Common myeloid progenitor, CD34-positive (primary cell): ENCODE measurements at regions not wholly inside any gene's neighbourhood (a gene's known extent, or its start where the extent isn't known, plus 50 kb on each side); places are given as distances from the start of the nearest gene placed in this dataset.

ENCODE experiments used
- CTCF ChIA-PET: fragments of 350-600 bp; sonication (Branson Sonifier 250); formaldehyde crosslinking; loops from one replicate; lab custom pipeline; 2021; ENCODE audit warnings: antibody characterized with exemption; lab: Charles Lee
- POLR2A ChIA-PET: fragments of 350-600 bp; sonication (Branson Sonifier 250); formaldehyde crosslinking; loops from one replicate; lab custom pipeline; 2021; ENCODE audit warnings: antibody characterized with exemption; lab: Charles Lee
- DNase-seq, 3 donors: peaks; one replicate each; pipeline versions ENCODE4 v3.0.0 to v3.0.0-alpha.2; 2013
- H3K27ac ChIP-seq, 2 experiments: 1 replicate in 1 of 2; 2 replicates in 1 of 2; pipeline ENCODE4 v1.7.0; 2013; ENCODE audit warnings: inconsistent platforms in 2 of 2, low read length in 2 of 2, mild to moderate bottlenecking in 2 of 2, low read depth in 1 of 2, moderate library complexity in 1 of 2; ENCODE audit not compliant: severe bottlenecking in 2 of 2, insufficient read depth in 1 of 2, poor library complexity in 1 of 2
- H3K27me3 ChIP-seq, 5 experiments: replicated peaks in 2 of 5; 1 replicate in 3 of 5; 2 replicates in 2 of 5; pipeline versions ENCODE4 v1.6.1 to v1.7.0; 2013; ENCODE audit warnings: low read length in 4 of 5, mild to moderate bottlenecking in 2 of 5, moderate library complexity in 2 of 5, inconsistent platforms in 1 of 5; ENCODE audit not compliant: insufficient read depth in 5 of 5, control insufficient read depth in 4 of 5
- H3K36me3 ChIP-seq, 4 experiments: 1 replicate in 2 of 4; 2 replicates in 2 of 4; pipeline versions ENCODE4 v1.6.1 to v1.7.0; 2013; ENCODE audit warnings: low read length in 3 of 4, control low read depth in 1 of 4, mild to moderate bottlenecking in 1 of 4; ENCODE audit not compliant: control insufficient read depth in 4 of 4, insufficient read depth in 4 of 4
- H3K4me1 ChIP-seq, 4 experiments: 1 replicate in 3 of 4; 2 replicates in 1 of 4; pipeline versions ENCODE4 v1.6.1 to v1.7.1; 2013; ENCODE audit warnings: low read length in 3 of 4, mild to moderate bottlenecking in 3 of 4, control low read depth in 1 of 4, inconsistent platforms in 1 of 4, moderate library complexity in 1 of 4; ENCODE audit not compliant: control insufficient read depth in 4 of 4, insufficient read depth in 4 of 4; ENCODE audit errors: control extremely low read depth in 1 of 4
- H3K4me3 ChIP-seq, 7 experiments: 1 replicate in 4 of 7; 2 replicates in 3 of 7; pipeline versions ENCODE4 v1.5.1 to v1.7.0; 2013; ENCODE audit warnings: mild to moderate bottlenecking in 7 of 7, low read length in 6 of 7, moderate library complexity in 6 of 7, inconsistent platforms in 2 of 7, low read depth in 2 of 7, control low read depth in 1 of 7; ENCODE audit not compliant: insufficient read depth in 4 of 7, control insufficient read depth in 1 of 7; ENCODE audit errors: extremely low read depth in 1 of 7
- H3K9me3 ChIP-seq, 5 experiments: 1 replicate in 4 of 5; 2 replicates in 1 of 5; pipeline versions ENCODE4 v1.6.1 to v1.7.1; 2013; ENCODE audit warnings: low read length in 4 of 5, mild to moderate bottlenecking in 2 of 5, inconsistent platforms in 1 of 5, low read depth in 1 of 5, moderate library complexity in 1 of 5; ENCODE audit not compliant: control insufficient read depth in 4 of 5, insufficient read depth in 2 of 5; ENCODE audit errors: control extremely low read depth in 1 of 5
- WGBS: methylation state at CpG from one replicate; pipeline ENCODE4 v1.1.5; 2013; ENCODE audit not compliant: insufficient coverage; 5-methylcytosine and 5-hydroxymethylcytosine counted together

DNA sequence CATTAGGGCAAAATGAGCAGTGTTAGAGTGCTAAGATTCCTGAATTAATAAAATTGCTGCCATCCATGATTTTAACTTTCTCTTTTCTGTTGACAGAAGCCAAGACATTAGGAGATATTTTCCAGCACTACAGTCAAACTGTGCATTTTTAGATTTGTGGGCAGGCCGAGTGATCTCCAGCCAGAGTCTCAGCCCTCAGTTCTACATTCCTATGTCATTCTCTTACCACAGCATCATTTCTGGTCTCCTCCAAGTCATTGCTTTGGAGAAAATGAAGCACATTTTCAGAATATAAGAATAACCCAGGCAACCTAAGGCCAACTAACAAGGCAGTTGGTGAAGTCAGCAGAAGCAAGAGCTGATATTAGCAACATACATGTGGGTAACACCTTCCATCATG is 74.6 kb upstream of the NUDT7 start:
- peaks cover 0 to 11% (median 2%) of the 10 kb centered on the region in 5 experiments for H3K27me3 ChIP-seq
- no peaks in the 10 kb centered on the region for H3K4me1 ChIP-seq
- CTCF ChIA-PET = interaction anchor here (0.6 to 1.5 kb wide), 2 partner anchors 10 to 125 kb away, joined by 4 read pairs; no protein-coding TSS in a partner anchor
- POLR2A ChIA-PET = no interaction called here
- no peak overlapping the region for H3K4me3 ChIP-seq
- 80% methylated on average over 1 of the region's 1 CpG for whole genome bisulfite sequencing
- DNase-seq = no peak
- no peaks in the 10 kb centered on the region for H3K9me3 ChIP-seq
- H3K27ac ChIP-seq = no peak overlapping the region
- H3K36me3 ChIP-seq = no peaks in the 10 kb centered on the region

GRCh38 chr16:77650761-77651160 is 71.6 kb upstream of the NUDT7 start:
- no peaks in the 10 kb centered on the region for H3K9me3 ChIP-seq
- no peak for DNase-seq
- no peak overlapping the region for H3K27ac ChIP-seq
- no peak overlapping the region for H3K4me3 ChIP-seq
- ChIA-PET POLR2A (no interaction called here), CTCF (interaction anchor here (1.8 kb wide), 1 partner anchor 10 kb away, joined by 4 read pairs; no protein-coding TSS in a partner anchor)
- no peaks in the 10 kb centered on the region for H3K36me3 ChIP-seq
- 74% methylated on average over 3 of the region's 3 CpGs for WGBS
- peaks cover 0 to 15% (median under 1%) of the 10 kb centered on the region in 5 experiments for H3K27me3 ChIP-seq
- H3K4me1 ChIP-seq = no peaks in the 10 kb centered on the region

DNA sequence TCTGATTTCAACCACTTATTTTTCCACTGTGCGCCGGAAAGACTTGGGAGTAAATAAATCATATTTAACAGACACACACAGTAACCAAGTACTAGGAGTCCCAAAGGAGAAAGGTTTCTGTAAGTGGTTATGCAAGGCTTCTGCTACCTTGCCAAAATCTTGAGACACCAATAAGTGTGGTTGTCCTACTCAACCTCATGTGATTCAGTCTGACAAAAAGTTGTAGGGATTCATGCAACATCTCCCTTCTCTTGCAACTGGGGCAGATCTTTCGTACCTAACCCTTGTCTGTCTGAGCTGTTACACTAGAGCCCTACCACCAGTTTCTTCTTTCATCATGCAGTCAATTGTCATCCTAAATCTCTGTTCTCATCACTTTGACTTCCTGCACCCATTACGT is 69.9 kb upstream of the NUDT7 start:
- Histone ChIP-seq H3K36me3 (no peaks in the 10 kb centered on the region), H3K27me3 (peaks cover 0 to 15% (median 2%) of the 10 kb centered on the region in 5 experiments), H3K9me3 (no peaks in the 10 kb centered on the region), H3K4me1 (no peaks in the 10 kb centered on the region), H3K4me3 (no peak overlapping the region), H3K27ac (no peak overlapping the region)
- ChIA-PET CTCF (no interaction called here), POLR2A (no interaction called here)
- WGBS = 90% methylated on average over 2 of the region's 4 CpGs
- no peak for DNase-seq

DNA sequence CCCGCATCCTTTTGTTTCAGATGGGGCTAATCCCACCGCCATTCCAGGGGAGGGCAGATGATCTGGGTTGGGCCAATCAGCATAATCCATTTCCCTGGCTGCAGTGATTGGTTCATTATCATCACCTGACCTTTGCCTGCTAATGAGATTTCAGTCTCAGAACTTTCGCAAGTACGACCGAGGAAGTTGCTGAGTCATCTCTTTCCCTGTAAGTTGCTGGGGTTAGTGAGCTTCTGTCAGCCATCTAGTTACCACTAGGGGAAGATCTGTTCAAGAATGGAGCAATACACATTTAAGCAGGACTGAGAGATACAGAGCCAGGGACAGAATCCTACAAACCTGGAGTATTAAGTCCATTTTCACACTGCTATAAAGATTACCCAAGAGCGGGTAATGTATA is 65.3 kb upstream of the NUDT7 start:
- no peak overlapping the region for H3K27ac ChIP-seq
- ChIA-PET POLR2A (no interaction called here), CTCF (no interaction called here)
- peaks cover 0 to 4% (median 0%) of the 10 kb centered on the region in 5 experiments for H3K9me3 ChIP-seq
- no peaks in the 10 kb centered on the region for H3K36me3 ChIP-seq
- peak; percentile 48 to 70 (median 63) for DNase-seq
- no peaks in the 10 kb centered on the region for H3K4me1 ChIP-seq
- 54% methylated on average over 5 of the region's 6 CpGs for WGBS
- H3K27me3 ChIP-seq = peaks cover 0 to 13% (median 0%) of the 10 kb centered on the region in 5 experiments
- H3K4me3 ChIP-seq = no peak overlapping the region

DNA sequence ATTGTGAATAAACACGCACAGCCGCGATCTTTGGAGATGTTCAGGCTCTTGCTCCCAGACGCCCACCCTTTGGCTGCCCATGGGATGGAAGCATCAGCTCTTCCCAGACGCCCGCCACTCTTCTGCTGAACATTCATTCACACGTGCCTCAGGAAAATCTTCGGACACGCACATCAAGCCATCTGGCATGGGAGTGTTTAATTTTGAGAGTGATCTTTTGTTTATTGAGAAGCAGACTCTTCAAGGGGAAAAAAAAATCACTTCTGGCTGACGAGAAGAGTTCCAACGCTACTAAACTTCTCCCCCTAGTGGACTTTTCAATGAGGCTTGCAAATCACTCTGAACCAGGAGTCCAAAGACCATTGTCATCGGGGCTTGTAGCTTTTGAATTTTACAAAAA is 62.0 kb upstream of the NUDT7 start:
- H3K4me1 ChIP-seq = no peaks in the 10 kb centered on the region
- peaks cover 0 to 18% (median 9%) of the 10 kb centered on the region in 5 experiments for H3K9me3 ChIP-seq
- peak in 2 of 3 donors; percentile 17 to 21 for DNase-seq
- H3K36me3 ChIP-seq = no peaks in the 10 kb centered on the region
- no peak overlapping the region for H3K4me3 ChIP-seq
- WGBS = 60% methylated on average over 8 of the region's 12 CpGs
- H3K27ac ChIP-seq = no peak overlapping the region
- POLR2A ChIA-PET = interaction anchor here (0.6 kb wide), 1 partner anchor 998 kb away, joined by 3 read pairs; no protein-coding TSS in a partner anchor
- CTCF ChIA-PET = interaction anchor here (2.0 kb wide), 1 partner anchor 14 kb away, joined by 6 read pairs; no protein-coding TSS in a partner anchor
- H3K27me3 ChIP-seq = peaks cover 0 to 6% (median 0%) of the 10 kb centered on the region in 5 experiments

- POLR2A ChIA-PET = no interaction called here
- Histone ChIP-seq H3K9me3 (peaks cover 0 to 18% (median 9%) of the 10 kb centered on the region in 5 experiments), H3K27ac (no peak overlapping the region), H3K4me3 (no peak overlapping the region), H3K27me3 (peaks cover 0 to 4% (median 0%) of the 10 kb centered on the region in 5 experiments), H3K36me3 (no peaks in the 10 kb centered on the region), H3K4me1 (no peaks in the 10 kb centered on the region)
- DNase-seq = peak in 2 of 3 donors; percentile 15 to 27
- 90% methylated on average over 2 of the region's 4 CpGs for WGBS
- CTCF ChIA-PET = no interaction called here
Measured at GRCh38 chr16:77662246-77662645, 60.1 kb upstream of the NUDT7 start.

- Histone ChIP-seq H3K27me3 (peaks cover 0 to 4% (median 0%) of the 10 kb centered on the region in 5 experiments), H3K4me1 (no peaks in the 10 kb centered on the region), H3K4me3 (no peak overlapping the region), H3K9me3 (peaks cover 0 to 18% (median 9%) of the 10 kb centered on the region in 5 experiments), H3K27ac (no peak overlapping the region), H3K36me3 (no peaks in the 10 kb centered on the region)
- CTCF ChIA-PET = interaction anchor here (1.8 kb wide), 1 partner anchor 427 kb away, joined by 5 read pairs; no protein-coding TSS in a partner anchor
- WGBS = 100% methylated on average over 2 of the region's 2 CpGs
- POLR2A ChIA-PET = no interaction called here
- no peak for DNase-seq
Measured at GRCh38 chr16:77663711-77664110, 58.6 kb upstream of the NUDT7 start.
